Panc1 (cell line): ENCODE measurements at regions not wholly inside any gene's neighbourhood (a gene's known extent, or its start where the extent isn't known, plus 50 kb on each side); places are given as distances from the start of the nearest gene placed in this dataset.

Source experiments
- ATAC-seq: fragments of 200-7000 bp; cut with Tn5 transposase; 2 replicates; pipeline ENCODE4 v1.9.1; 2020; ENCODE audit warnings: mild to moderate bottlenecking, moderate library complexity
- BruUV-seq: library from RNA; stranded (reverse); fragments of 400-500 nt; replicated peaks from 2 replicates; lab custom pipeline; 2021; lab: Mats Ljungman, UMichigan
- CTCF ChIA-PET: fragments of 300-600 bp; sonication (Branson Sonifier 250); formaldehyde crosslinking; loops from one replicate; lab custom pipeline; 2022; ENCODE audit warnings: antibody characterized with exemption; lab: Charles Lee
- POLR2A ChIA-PET: fragments of 300-600 bp; sonication (Branson Sonifier 250); formaldehyde crosslinking; loops from one replicate; lab custom pipeline; 2022; ENCODE audit warnings: antibody characterized with exemption; lab: Charles Lee
- DNase-seq: peaks from one replicate; pipeline ENCODE4 v3.0.0-alpha.2; 2010; ENCODE audit warnings: low read depth, low spot score
- H3K27ac ChIP-seq: 2 replicates; pipeline ENCODE4 v1.5.1; 2011; ENCODE audit warnings: mild to moderate bottlenecking, low read length, inconsistent platforms
- H3K27me3 ChIP-seq: fragments of 200-500 bp; sonication (Bioruptor generic); 2 replicates; pipeline ENCODE4 v1.6.0; 2014; ENCODE audit warnings: low read length, inconsistent platforms; ENCODE audit not compliant: control insufficient read depth, insufficient read depth
- H3K36me3 ChIP-seq: fragments of 200-500 bp; sonication (Bioruptor generic); 2 replicates; pipeline ENCODE4 v1.5.1; 2014; ENCODE audit warnings: inconsistent platforms, mild to moderate bottlenecking, low read length, moderate library complexity; ENCODE audit not compliant: control insufficient read depth, insufficient read depth
- H3K4me1 ChIP-seq: 2 replicates; pipeline ENCODE4 v1.5.1; 2011; ENCODE audit warnings: inconsistent platforms, mild to moderate bottlenecking, low read length, moderate library complexity; ENCODE audit not compliant: control insufficient read depth, insufficient read depth
- H3K4me3 ChIP-seq, 2 experiments: 2 replicates each; pipeline ENCODE4 v1.5.1; 2011 to 2012; ENCODE audit warnings: low read depth in 2 of 2, low read length in 2 of 2, mild to moderate bottlenecking in 2 of 2, inconsistent platforms in 1 of 2, moderate library complexity in 1 of 2
- H3K9me3 ChIP-seq: fragments of 200-500 bp; sonication (Bioruptor generic); 2 replicates; pipeline ENCODE4 v1.5.1; 2014; ENCODE audit warnings: low read depth, mild to moderate bottlenecking, inconsistent platforms, low read length, moderate library complexity; ENCODE audit not compliant: control insufficient read depth, insufficient read depth
- CTCF ChIP-seq: fragments of 450-650 bp; IDR thresholded peaks from 2 replicates; pipeline ENCODE4 v1.5.1; 2017; ENCODE audit warnings: mild to moderate bottlenecking
- POLR2AphosphoS5 ChIP-seq: IDR thresholded peaks from 2 replicates; pipeline ENCODE4 v1.6.1; 2012; ENCODE audit warnings: mild to moderate bottlenecking, low read depth, low read length, moderate library complexity
- REST ChIP-seq, 2 experiments: IDR thresholded peaks; 2 replicates each; pipeline ENCODE4 v1.6.1; 2011 to 2012; ENCODE audit warnings: low read depth in 2 of 2, control low read depth in 1 of 2, low read length in 1 of 2, mild to moderate bottlenecking in 1 of 2, moderate library complexity in 1 of 2; ENCODE audit not compliant: insufficient read depth in 1 of 2
- SIN3A ChIP-seq: IDR thresholded peaks from 2 replicates; pipeline ENCODE4 v1.6.1; 2012; ENCODE audit warnings: low read depth, mild to moderate bottlenecking, low read length, moderate library complexity, borderline replicate concordance; ENCODE audit not compliant: insufficient read depth
- TCF7L2 ChIP-seq: IDR thresholded peaks from 2 replicates; pipeline ENCODE4 v1.6.1; 2011; ENCODE audit warnings: mild to moderate bottlenecking, low read depth, low read length, inconsistent platforms
- in situ Hi-C: cut with HindIII; loops from 2 replicates; pipeline ENCODE4 v1.10.0; 2016; ENCODE audit warnings: low sequenced_read_pairs, low pct_unique_long_range_greater_than_20kb
- intact Hi-C: fragments of 100-400 bp; cut with micrococcal nuclease; formaldehyde crosslinking; loops from one replicate; pipeline ENCODE4 v1.10.0; 2022; ENCODE audit not compliant: unreplicated experiment

- ATAC-seq (no peak), DNase-seq (no peak)
- ChIA-PET CTCF (no interaction called here), POLR2A (no interaction called here)
- BruUV-seq, result no TSS peak
- H3K4me3 ChIP-seq, result no peak overlapping the region
- TF ChIP-seq SIN3A, result no peak
- no peak for TF ChIP-seq CTCF
- TF ChIP-seq POLR2AphosphoS5, result no peak
- no peak for TF ChIP-seq REST (IDR thresholded peaks at IDR 0.05; ENCODE audit: insufficient read depth in 1 of 2, low read depth in 2 of 2, low read length in 1 of 2)
- no peak for TF ChIP-seq TCF7L2
- H3K4me1 ChIP-seq, result no peaks in the 10 kb centered on the region
- intact Hi-C loops (no loop called here), in situ Hi-C loops (no loop called here)
- no peaks in the 10 kb centered on the region for H3K9me3 ChIP-seq
- H3K27me3 ChIP-seq, result peaks cover 2% of the 10 kb centered on the region
- H3K36me3 ChIP-seq, result no peaks in the 10 kb centered on the region
- no peak overlapping the region for H3K27ac ChIP-seq
These were observed 51.3 kb upstream of the PFKP start for GRCh38 chr10:3016016-3016415.

GRCh38 chr10:3014968-3015367 lies 52.4 kb upstream of the PFKP start:
- POLR2A ChIA-PET, result no interaction called here
- in situ Hi-C loops, result no loop called here

More at GRCh38 chr10:3014968-3015367, 52.4 kb upstream of the PFKP start:
- TF ChIP-seq SIN3A (no peak), TCF7L2 (no peak), POLR2AphosphoS5 (no peak), REST (IDR thresholded peaks at IDR 0.05; ENCODE audit: insufficient read depth in 1 of 2, low read depth in 2 of 2, low read length in 1 of 2) (no peak), CTCF (no peak)
- intact Hi-C loops, result no loop called here
- H3K9me3 ChIP-seq, result no peaks in the 10 kb centered on the region
- CTCF ChIA-PET, result no interaction called here
- no peaks in the 10 kb centered on the region for H3K4me1 ChIP-seq
- no peak for ATAC-seq
- no peaks in the 10 kb centered on the region for H3K36me3 ChIP-seq
- DNase-seq, result no peak
- BruUV-seq, result no TSS peak
- H3K27ac ChIP-seq, result no peak overlapping the region
- peaks cover 4% of the 10 kb centered on the region for H3K27me3 ChIP-seq
- no peak overlapping the region for H3K4me3 ChIP-seq
